Calu3 (cell line): ENCODE measurements at regions not wholly inside any gene's neighbourhood (a gene's known extent, or its start where the extent isn't known, plus 50 kb on each side); places are given as distances from the start of the nearest gene placed in this dataset.

Source experiments
- BruUV-seq: library from RNA; stranded (reverse); fragments of 400-500 nt; replicated peaks from 2 replicates; lab custom pipeline; 2021; lab: Mats Ljungman, UMichigan
- CTCF ChIA-PET: fragments of 300-600 bp; sonication (Branson Sonifier 250); formaldehyde crosslinking; loops from one replicate; lab custom pipeline; 2022; ENCODE audit warnings: antibody characterized with exemption; lab: Charles Lee
- DNase-seq: peaks from one replicate; pipeline ENCODE4 v3.0.0; 2022
- H3K27ac Mint-ChIP-seq: one replicate; pipeline ENCODE4 v1.8.0; 2022; ENCODE audit warnings: mixed read lengths; ENCODE audit not compliant: unreplicated experiment
- H3K27me3 Mint-ChIP-seq: one replicate; pipeline ENCODE4 v1.8.0; 2022; ENCODE audit warnings: mixed read lengths; ENCODE audit not compliant: unreplicated experiment
- H3K36me3 Mint-ChIP-seq: one replicate; pipeline ENCODE4 v1.8.0; 2022; ENCODE audit warnings: mild to moderate bottlenecking, moderate library complexity, mixed read lengths; ENCODE audit not compliant: insufficient read depth, unreplicated experiment
- H3K4me1 Mint-ChIP-seq: one replicate; pipeline ENCODE4 v1.8.0; 2022; ENCODE audit warnings: mild to moderate bottlenecking, low read depth, mixed read lengths; ENCODE audit not compliant: unreplicated experiment
- H3K4me3 Mint-ChIP-seq: one replicate; pipeline ENCODE4 v1.8.0; 2022; ENCODE audit warnings: mild to moderate bottlenecking, low read depth, moderate library complexity, mixed read lengths; ENCODE audit not compliant: unreplicated experiment
- H3K9me3 Mint-ChIP-seq: one replicate; pipeline ENCODE4 v1.8.0; 2022; ENCODE audit warnings: low read depth, mixed read lengths; ENCODE audit not compliant: unreplicated experiment
- intact Hi-C: fragments of 100-400 bp; cut with micrococcal nuclease; formaldehyde crosslinking; loops from one replicate; pipeline ENCODE4 v1.10.0; 2022; ENCODE audit not compliant: unreplicated experiment
- TF ChIP-seq, protein P1 (sequence below): fragments of 200-600 bp; IDR thresholded peaks from one replicate; pipeline ENCODE4 v1.8.0; 2022; ENCODE audit warnings: antibody characterized with exemption; ENCODE audit not compliant: unreplicated experiment

- TF ChIP-seq, protein P1, sequence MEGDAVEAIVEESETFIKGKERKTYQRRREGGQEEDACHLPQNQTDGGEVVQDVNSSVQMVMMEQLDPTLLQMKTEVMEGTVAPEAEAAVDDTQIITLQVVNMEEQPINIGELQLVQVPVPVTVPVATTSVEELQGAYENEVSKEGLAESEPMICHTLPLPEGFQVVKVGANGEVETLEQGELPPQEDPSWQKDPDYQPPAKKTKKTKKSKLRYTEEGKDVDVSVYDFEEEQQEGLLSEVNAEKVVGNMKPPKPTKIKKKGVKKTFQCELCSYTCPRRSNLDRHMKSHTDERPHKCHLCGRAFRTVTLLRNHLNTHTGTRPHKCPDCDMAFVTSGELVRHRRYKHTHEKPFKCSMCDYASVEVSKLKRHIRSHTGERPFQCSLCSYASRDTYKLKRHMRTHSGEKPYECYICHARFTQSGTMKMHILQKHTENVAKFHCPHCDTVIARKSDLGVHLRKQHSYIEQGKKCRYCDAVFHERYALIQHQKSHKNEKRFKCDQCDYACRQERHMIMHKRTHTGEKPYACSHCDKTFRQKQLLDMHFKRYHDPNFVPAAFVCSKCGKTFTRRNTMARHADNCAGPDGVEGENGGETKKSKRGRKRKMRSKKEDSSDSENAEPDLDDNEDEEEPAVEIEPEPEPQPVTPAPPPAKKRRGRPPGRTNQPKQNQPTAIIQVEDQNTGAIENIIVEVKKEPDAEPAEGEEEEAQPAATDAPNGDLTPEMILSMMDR = no peak
- Mint-ChIP-seq H3K36me3 (no peaks in the 10 kb centered on the region), H3K27ac (no peak overlapping the region), H3K4me1 (no peaks in the 10 kb centered on the region), H3K9me3 (no peaks in the 10 kb centered on the region), H3K27me3 (no peaks in the 10 kb centered on the region), H3K4me3 (no peak overlapping the region)
- intact Hi-C loops = no loop called here
- CTCF ChIA-PET = no interaction called here
- DNase-seq = no peak
- no TSS peak for BruUV-seq
Observed at GRCh38 chr4:136713140-136713539, 819.2 kb downstream of the PCDH18 start.

DNA sequence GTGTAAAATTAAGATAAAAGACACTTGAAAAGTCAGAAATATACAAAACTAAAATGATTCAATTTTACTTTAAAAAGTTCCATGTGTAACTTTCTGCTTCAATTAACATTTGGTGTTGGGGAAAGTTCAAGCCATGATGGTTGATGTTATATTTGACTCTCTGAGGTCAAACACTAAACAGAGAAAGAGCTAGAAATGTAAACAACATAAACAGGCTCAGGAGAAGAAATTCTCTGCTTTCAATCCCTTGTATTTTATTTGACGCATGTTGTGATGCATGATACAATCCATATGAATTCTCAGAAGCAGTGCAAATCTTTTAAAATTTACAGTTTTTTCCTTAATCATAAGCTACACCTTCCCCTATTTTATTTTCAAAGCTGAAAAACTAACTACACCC is 822.4 kb downstream of the PCDH18 start:
- no TSS peak for BruUV-seq
- TF ChIP-seq, protein P1 = no peak
- Mint-ChIP-seq H3K4me1 (no peaks in the 10 kb centered on the region), H3K36me3 (no peaks in the 10 kb centered on the region), H3K27ac (no peak overlapping the region), H3K27me3 (no peaks in the 10 kb centered on the region), H3K4me3 (no peak overlapping the region), H3K9me3 (no peaks in the 10 kb centered on the region)
- intact Hi-C loops = no loop called here
- no peak for DNase-seq
- CTCF ChIA-PET = interaction anchor here (0.6 kb wide), 1 partner anchor 154 kb away, joined by 3 read pairs; no protein-coding TSS in a partner anchor

DNA sequence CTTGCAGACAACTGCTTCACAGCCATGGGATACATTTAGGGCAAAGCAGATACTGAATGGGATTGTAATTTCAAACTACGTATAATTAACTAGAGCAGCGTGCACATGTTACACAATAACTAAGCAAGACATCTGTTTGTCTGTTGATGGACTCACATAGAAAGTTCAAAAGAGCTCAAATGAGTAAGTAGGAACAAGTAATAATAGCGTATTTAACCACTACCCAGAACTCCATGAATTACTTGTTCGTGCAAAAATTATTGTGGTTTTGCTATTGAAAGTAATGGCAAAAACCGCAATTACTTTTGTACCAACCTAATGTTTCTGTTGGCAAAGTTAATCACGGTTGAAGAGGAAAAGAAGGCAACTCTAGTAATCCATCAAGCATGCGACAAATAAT is 825.4 kb downstream of the PCDH18 start:
- no peak for DNase-seq
- TF ChIP-seq, protein P1 = no peak
- Mint-ChIP-seq H3K9me3 (no peaks in the 10 kb centered on the region), H3K4me3 (no peak overlapping the region), H3K36me3 (no peaks in the 10 kb centered on the region), H3K4me1 (no peaks in the 10 kb centered on the region), H3K27me3 (no peaks in the 10 kb centered on the region), H3K27ac (no peak overlapping the region)
- CTCF ChIA-PET = no interaction called here
- BruUV-seq = no TSS peak
- intact Hi-C loops = no loop called here

- intact Hi-C loops = no loop called here
- CTCF ChIA-PET = no interaction called here
- BruUV-seq = no TSS peak
- no peak for DNase-seq
- no peaks in the 10 kb centered on the region for H3K36me3 Mint-ChIP-seq
- TF ChIP-seq, protein P1 = no peak
- H3K4me3 Mint-ChIP-seq = no peak overlapping the region
- no peaks in the 10 kb centered on the region for H3K27me3 Mint-ChIP-seq
- H3K9me3 Mint-ChIP-seq = no peaks in the 10 kb centered on the region
- no peaks in the 10 kb centered on the region for H3K4me1 Mint-ChIP-seq
- H3K27ac Mint-ChIP-seq = no peak overlapping the region
Observed at GRCh38 chr4:136699905-136700304, 832.4 kb downstream of the PCDH18 start.
